Astrocyte of the hippocampus (primary cell): ENCODE measurements at regions not wholly inside any gene's neighbourhood (a gene's known extent, or its start where the extent isn't known, plus 50 kb on each side); places are given as distances from the start of the nearest gene placed in this dataset.

Experiments
- DNase-seq: peaks from one replicate; pipeline ENCODE4 v3.0.0; 2011; ENCODE audit warnings: low read depth, low spot score

GRCh38 chr15:38885001-38885400 is 320.4 kb upstream of the RASGRP1 start:
- DNase-seq, result peak; percentile 41

DNA sequence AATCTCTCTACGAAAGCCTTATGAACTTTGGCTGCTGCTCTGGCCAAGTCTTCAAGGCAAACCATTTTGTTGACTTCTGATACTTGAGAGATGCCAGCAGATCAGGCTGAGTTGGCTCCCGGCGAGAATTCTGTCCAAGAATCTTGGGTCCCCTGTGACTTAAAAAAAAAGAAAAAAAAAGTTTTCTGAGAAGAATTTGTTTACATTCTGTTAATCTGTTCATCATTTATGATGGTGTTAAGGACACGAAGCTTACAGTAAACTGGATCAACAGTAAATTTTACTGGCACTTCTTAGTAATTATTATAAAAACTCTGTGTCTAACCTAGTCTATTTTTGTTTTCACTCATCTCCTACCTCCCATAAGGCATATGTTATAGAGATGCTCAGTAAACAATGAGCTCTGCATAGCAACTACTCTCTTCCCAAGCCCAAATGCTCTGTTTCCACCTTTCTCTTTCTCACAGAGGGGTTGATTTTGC is 320.9 kb upstream of the RASGRP1 start:
- no peak for DNase-seq

GRCh38 chr15:38886315-38887163 is 321.9 kb upstream of the RASGRP1 start:
- no peak for DNase-seq

DNA sequence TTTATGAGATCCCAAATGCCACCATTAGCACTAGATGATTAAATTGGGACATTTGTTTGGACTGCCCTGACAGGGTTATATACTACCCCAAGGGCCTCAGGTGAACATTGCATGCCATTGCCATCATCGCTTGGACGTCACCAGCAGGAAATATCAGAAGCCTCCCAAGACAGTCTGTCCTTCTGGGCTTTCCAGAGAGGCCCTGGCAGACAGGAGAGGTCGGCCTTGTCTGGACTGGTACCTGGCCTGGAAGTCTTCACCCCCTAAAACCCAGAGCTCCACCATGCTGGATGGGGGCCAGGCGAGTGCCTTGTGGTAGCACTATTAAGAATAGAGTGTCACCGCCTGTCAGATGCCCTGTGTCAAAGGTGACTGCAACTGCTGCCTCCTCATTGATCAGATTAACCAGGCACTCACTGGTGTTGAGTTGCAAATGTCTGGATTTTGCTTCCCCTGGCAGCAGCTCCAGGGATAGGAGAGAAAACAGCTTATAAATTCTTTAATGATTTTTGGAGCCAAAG is 324.1 kb upstream of the RASGRP1 start:
- no peak for DNase-seq

GRCh38 chr15:38890194-38890593 is 325.6 kb upstream of the RASGRP1 start:
- DNase-seq, result no peak

GRCh38 chr15:38893925-38894242 is 329.3 kb upstream of the RASGRP1 start:
- no peak for DNase-seq

DNA sequence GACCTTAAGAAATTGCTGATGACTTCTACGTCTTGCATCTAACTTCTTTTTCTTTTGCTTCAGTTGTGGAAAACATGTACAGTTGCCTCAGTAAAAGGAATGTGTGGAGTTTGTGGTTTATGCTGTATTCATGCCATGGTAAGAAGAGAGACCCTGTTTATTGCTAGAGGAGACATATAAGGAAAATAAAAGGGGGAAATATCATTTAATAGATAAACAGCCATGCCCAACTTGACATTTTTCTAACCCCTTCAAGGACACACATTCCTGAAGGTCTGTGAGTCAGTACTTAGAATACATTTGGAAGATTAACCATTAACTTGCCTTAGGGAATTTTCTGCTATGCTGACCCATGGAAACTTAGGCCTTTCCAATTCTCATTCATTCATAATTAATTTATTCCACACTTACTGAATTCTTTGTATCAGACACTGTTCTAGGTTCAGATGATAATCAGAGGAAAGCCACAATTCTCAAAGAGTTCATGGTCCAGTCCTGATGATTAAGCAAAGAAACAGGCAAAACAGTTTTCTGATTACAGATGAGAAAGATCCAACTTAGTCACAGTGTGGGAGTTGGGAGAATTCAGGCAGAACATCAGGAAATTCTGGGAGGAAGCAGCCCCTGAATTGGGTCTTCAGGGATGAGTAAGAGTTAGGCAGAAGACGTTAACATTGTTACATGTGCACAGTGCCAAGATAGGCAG is 329.8 kb upstream of the RASGRP1 start:
- peak; percentile 88 for DNase-seq

DNA sequence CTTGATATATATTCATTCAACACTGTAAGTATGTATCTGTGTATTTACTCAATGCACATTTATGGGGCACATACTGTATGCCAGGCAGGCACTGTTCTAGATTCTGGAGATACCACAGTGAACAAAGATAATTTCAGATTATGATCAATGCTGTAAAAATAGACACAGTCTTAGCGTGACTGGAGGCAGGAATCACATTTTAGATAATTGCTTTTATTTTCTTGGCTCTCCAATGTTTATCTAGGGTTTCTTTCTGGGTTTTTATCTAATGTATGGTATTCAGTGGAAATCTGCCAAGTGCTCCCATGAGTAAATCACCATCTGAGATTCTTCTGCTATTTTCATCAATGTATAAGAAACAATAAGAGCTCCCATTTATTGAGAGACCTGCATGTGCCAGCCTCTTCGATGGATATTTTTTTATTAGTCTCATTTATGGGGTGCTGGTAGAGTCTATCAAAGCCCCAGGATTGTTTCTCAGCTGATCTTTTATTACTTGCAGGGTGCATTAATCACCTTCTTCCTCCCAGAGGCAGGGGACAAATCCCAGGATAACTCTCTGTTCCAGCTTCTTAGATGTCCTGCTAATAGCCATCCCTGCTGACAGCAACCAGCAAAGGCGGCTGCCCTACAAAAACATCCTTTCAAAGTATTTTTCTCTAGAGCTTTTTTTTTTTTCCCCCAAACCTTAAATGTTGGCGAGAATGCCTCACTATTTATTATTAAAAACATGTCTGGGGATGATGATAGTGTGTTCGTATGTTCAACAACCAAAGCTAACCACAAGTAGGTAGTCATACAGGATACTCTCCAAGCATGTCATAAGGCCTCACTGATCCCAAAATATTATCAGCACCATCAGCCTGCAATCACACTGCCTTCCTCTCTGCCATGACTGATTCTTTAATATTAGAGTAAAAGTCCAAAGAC is 331.0 kb upstream of the RASGRP1 start:
- peak; percentile 67 for DNase-seq

DNA sequence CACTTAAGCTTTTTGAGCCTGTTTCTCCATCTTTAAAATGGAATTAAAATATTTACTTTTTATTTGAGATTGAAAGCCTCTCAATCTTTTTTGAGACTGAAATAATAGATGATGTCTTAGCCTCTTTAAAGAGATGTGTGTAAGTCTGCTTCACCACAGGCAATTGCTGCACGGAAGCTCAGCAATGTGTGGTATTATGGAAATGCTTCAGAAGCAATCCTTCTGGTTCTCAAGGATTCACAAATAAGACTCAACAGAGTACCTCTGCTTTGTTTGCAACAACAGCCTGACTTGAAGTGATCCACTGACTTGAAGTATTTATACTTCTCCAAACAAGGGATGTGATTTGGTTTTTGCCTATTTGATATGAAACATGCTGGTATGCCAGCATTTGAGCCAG is 332.0 kb upstream of the RASGRP1 start:
- peak; percentile 54 for DNase-seq

DNA sequence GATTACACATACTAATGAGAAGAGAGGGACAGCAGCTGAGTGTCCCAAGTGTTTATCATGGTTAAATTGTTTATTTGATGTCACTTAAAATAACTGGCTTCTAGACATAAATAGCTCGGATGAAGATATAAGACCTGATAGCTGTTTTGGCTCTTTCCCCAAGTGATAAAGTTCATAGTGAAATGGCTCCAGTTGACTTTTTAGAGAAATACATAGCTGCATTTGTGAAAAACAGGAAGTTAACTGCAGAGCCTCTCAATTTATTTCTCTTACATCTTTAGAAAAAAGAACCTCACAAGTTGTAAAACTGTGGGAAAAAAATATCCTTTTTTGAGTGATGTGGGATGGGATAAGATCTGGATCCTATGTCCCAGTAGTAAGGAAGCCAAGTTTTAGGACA is 332.9 kb upstream of the RASGRP1 start:
- no peak for DNase-seq

DNA sequence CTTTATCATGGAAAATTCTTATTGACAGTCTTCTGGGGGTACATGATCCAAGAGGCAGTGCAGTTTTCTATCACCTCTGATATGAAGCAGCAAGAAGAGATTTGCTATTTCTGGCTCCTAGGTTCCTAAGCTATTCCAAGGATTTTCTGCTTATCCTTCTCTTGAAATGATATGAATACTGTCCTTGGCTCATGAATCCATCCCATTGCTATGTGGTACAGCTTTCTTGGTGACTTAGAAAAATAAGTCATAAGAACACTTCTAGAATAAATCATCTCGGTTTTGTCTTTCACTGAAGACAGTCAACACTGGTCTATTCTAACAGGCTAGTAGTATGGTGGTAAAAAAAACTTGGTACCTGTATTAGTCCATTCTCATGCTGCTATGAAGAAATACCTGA is 333.6 kb upstream of the RASGRP1 start:
- no peak for DNase-seq

DNA sequence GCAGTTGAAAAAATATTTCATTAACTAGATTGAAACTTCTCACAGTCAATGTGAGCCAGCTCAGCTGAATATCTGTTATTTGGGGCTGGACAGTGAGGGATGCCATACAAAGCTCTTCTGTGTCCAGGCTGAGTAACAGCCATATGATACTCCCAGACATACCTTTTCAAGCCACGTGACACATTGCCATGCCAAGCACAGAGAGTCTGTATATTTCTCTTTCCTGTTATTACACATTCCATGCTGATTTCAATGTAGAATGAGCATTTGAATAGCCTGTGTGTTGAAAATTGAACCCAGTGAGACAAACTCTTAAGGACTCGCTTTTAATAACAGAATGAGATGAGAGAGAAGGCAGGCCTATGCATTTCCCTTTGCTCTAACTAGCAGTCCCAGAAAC is 334.7 kb upstream of the RASGRP1 start:
- no peak for DNase-seq

DNA sequence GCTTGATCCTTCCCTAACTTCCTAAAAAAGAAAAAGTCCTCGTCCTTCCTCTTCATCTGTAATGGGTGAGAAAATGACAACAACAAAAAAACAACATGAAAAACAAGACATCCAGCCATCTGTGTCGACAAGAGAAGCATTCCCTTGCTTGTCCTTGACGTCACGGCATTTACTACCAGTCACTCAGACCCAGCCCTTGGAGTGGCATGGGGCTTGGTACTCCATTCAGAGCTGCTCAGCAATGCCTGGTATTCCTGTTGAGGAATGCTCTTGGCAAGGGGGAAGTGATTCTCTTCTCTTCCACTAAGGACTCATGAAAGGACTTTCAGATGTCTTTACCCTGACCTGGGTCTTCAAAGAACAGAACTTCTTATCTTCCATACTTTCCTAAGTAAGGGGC is 339.7 kb upstream of the RASGRP1 start:
- DNase-seq, result no peak

- no peak for DNase-seq
Measured at GRCh38 chr15:38905632-38906031, 341.0 kb upstream of the RASGRP1 start.

- DNase-seq, result no peak
Measured at GRCh38 chr15:38920966-38921365, 356.4 kb upstream of the RASGRP1 start.

DNA sequence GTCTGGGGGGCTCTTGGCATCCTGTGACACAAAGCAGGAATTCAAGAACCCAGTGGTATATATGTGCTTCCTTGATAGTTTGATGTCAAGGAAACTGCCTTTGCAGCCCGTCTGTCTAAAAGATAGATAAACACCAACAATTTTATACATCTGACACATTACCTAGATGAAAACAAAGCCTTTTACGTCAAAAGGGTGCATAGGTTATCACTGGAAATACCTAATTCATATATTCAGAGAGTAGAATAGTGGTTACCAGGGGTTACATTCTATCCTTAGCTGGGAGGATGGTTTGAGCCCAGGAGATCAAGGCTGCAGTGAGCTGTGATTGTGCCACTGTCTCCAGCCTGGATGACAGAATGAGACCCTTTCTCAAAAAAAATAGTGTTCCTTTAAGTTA is 356.9 kb upstream of the RASGRP1 start:
- DNase-seq, result no peak

DNA sequence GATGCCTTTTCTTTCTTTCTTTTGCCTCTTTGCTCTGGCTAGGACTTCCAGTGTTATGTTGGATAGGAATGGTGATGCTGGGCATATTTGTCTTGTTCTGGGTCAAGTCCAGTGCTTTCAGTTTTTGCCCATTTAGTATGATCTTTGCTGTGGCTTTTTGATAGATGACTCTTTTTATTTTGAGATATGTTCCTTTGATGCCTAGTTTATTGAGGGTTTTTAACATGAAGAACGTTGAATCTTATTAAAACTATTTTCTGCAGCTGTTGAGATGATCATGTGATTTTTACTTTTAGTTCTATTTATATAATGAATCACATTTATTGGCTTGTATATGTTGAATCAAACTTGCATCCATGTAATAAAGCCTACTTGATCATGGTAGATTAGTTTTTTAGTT is 363.8 kb upstream of the RASGRP1 start:
- DNase-seq, result no peak

- no peak for DNase-seq
Measured at GRCh38 chr15:38930851-38931572, 366.4 kb upstream of the RASGRP1 start.

DNA sequence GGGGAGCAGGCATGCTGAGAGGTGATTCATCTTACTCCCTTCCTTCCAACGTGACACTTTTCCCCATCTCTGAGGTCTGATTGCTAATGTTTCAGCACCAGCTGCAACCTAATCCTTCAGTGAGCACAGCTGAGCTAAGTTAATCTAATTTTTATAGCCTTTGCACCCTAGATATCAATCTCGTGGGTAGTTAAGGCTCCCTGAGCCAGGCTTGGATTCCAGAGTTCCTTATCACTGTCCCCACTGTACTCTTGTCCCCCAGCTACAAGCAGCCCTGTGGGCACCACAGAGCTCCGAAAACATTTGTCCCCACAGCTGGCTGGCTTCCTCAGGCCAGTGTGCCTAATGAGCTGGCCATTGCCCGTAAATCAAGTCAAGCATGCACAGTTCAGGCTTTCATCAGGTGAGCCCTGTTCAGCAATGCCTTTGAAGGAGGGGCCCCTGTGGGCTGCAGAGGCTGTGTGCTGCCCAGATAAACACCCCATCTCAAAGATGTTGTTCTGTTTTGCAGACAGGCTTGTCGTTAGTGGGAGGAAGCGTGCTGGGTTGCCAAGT is 376.9 kb upstream of the RASGRP1 start:
- peak; percentile 76 for DNase-seq

- DNase-seq, result no peak
Measured at GRCh38 chr15:38944536-38944935, 379.9 kb upstream of the RASGRP1 start.
